ENCODE measurements at regions not wholly inside any gene's neighbourhood (a gene's known extent, or its start where the extent isn't known, plus 50 kb on each side); places are given as distances from the start of the nearest gene placed in this dataset.

DNA sequence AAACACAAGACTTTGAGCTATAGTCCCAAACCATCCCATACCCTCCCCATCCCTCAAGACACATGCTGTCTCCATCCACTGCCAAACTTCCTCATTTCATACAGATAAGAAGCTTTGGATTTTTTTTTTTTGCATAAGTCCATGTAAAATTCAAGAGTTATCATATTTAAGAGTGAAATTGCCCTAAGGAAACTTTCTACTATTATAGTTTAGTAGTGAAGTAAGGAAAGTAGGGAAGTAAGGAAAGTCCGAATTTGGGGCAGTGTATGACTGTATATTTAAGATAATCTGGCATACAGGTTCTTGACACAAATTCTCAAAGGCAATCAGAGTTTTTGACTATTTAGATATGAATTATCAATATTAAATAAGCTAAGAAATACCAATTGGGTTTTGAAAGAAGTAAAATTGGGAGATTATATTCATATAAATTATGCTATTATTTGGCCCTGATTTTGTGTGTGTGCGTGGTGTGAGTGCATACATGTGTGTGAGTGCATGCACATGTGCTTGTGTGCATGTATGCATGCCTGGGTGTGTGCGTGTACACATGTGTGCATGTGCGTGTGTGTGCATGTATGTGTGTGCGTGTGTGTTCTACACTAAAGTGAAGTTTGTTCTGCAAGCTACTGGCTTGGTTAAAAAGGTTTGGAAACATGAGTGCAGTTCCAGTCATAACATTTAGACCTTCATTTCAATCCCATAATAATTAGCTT, 83.6 kb upstream of the MBNL1 start:
- no peak for TF ChIP-seq ZNF565 (CRISPR knock-in tag; conservative IDR thresholded peaks at IDR 0.05; ENCODE audit: low read depth)
- ATAC-seq, result no peak

DNA sequence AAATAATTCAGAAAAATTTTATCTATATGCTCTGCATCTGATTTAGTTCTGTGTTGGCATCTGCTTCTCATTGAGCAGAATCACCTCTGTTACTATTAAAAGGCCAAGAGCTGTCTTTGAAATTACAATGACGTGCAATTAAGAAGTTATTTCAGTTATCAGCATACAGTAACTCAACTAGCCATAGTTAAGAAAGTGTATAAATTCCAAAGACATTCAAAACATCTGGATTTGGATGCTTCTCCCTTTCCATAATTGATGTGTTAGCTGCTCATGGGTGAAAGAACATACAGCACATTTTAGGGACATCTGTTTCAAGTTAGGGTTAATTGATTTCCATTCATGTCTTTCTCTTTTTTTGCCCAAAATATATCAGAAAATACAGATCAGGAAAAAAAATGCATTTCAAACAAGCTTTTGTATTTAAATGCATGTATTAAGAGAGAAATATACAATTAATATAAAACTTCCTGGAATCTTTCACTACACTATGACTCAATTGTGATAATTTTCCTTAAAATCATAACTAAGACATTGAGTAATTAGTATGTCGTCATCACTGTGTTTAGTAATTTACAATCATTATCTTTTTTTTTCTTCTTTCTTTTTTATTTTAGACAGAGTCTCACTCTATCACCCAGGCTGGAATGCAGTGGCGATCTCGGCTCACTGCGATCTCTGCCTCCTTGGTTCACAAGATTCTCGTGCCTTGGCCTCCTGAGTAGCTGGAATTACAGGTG, 82.7 kb upstream of the MBNL1 start:
- peak; percentile 38; the same call in 2 of the 3 replicates for ATAC-seq

DNA sequence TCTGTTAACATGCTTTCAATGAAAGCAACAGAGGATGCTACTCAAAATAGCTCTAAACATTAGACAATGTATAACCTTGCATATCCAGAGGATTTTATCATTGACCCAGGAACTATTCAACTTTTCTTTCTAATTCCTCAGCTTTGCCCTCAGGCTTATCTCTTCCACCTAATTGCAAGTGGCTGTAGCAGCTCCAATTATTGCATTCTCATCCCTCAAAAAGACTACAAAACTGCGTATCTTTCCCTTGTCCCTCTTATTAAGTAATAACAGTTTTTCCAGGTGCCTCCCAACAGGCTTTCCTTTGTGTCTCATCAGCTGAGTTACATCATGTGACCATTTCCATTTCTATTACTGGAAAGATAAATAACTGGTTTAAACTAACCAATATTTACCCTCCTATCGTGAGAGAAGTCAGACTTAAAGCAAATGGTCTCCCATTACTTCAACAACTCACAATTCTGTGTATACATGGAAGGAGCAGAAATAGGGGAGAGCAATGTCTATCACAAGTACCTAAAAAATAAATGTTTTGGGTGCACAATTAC, 78.0 kb upstream of the MBNL1 start:
- TF ChIP-seq, protein P1, sequence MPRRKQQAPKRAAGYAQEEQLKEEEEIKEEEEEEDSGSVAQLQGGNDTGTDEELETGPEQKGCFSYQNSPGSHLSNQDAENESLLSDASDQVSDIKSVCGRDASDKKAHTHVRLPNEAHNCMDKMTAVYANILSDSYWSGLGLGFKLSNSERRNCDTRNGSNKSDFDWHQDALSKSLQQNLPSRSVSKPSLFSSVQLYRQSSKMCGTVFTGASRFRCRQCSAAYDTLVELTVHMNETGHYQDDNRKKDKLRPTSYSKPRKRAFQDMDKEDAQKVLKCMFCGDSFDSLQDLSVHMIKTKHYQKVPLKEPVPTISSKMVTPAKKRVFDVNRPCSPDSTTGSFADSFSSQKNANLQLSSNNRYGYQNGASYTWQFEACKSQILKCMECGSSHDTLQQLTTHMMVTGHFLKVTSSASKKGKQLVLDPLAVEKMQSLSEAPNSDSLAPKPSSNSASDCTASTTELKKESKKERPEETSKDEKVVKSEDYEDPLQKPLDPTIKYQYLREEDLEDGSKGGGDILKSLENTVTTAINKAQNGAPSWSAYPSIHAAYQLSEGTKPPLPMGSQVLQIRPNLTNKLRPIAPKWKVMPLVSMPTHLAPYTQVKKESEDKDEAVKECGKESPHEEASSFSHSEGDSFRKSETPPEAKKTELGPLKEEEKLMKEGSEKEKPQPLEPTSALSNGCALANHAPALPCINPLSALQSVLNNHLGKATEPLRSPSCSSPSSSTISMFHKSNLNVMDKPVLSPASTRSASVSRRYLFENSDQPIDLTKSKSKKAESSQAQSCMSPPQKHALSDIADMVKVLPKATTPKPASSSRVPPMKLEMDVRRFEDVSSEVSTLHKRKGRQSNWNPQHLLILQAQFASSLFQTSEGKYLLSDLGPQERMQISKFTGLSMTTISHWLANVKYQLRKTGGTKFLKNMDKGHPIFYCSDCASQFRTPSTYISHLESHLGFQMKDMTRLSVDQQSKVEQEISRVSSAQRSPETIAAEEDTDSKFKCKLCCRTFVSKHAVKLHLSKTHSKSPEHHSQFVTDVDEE (CRISPR knock-in tag; IDR thresholded peaks at IDR 0.05), result no peak
- no peak for ATAC-seq

More for the DNA sequence above, 82.7 kb upstream of the MBNL1 start:
- TF ChIP-seq, protein P1 (CRISPR knock-in tag; IDR thresholded peaks at IDR 0.05), result 0 out of 2 replicates have a peak, but pooled peaks have one; percentile 16
- TF ChIP-seq TCF4 (CRISPR knock-in tag; IDR thresholded peaks at IDR 0.05; ENCODE audit: borderline replicate concordance), result peak; percentile 81
- TF ChIP-seq, protein P2, sequence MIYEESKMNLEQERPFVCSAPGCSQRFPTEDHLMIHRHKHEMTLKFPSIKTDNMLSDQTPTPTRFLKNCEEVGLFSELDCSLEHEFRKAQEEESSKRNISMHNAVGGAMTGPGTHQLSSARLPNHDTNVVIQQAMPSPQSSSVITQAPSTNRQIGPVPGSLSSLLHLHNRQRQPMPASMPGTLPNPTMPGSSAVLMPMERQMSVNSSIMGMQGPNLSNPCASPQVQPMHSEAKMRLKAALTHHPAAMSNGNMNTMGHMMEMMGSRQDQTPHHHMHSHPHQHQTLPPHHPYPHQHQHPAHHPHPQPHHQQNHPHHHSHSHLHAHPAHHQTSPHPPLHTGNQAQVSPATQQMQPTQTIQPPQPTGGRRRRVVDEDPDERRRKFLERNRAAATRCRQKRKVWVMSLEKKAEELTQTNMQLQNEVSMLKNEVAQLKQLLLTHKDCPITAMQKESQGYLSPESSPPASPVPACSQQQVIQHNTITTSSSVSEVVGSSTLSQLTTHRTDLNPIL (CRISPR knock-in tag; IDR thresholded peaks at IDR 0.05; ENCODE audit: low read depth), result no peak

DNA sequence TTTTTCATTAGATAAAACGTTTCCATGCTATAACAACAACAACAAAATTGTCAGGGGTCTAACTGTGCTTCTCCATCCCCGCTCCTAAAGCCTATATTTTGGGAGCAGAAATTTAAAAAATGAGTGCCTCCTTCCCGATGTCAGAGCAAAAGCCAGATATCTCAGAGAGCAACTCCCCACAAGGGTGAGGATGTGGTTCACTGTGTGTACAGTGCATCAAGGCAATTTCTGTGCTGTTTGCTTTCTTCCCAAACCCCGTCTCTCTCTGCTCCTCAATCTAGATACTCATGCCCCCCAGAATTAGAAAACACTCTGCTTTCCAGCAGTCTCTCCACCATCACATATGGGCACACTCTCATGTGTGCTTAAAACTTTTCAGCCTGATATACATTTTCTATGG, 76.7 kb upstream of the MBNL1 start:
- no peak for ATAC-seq
- TF ChIP-seq SNAI2 (CRISPR knock-in tag; IDR thresholded peaks at IDR 0.05) (no peak), OSR1 (CRISPR knock-in tag; IDR thresholded peaks at IDR 0.05) (no peak), TOX (CRISPR knock-in tag; IDR thresholded peaks at IDR 0.05; ENCODE audit: borderline replicate concordance) (no peak), RARB (CRISPR knock-in tag; IDR thresholded peaks at IDR 0.05) (no peak), ZFP30 (CRISPR knock-in tag; IDR thresholded peaks at IDR 0.05) (no peak), PPARA (CRISPR knock-in tag; IDR thresholded peaks at IDR 0.05; ENCODE audit: borderline replicate concordance) (no peak), ARNTL (CRISPR knock-in tag; IDR thresholded peaks at IDR 0.05; ENCODE audit: borderline replicate concordance, low read depth) (no peak), ZNF8 (CRISPR knock-in tag; IDR thresholded peaks at IDR 0.05) (no peak), ZC3H10 (CRISPR knock-in tag; IDR thresholded peaks at IDR 0.05) (no peak), CSDC2 (CRISPR knock-in tag; IDR thresholded peaks at IDR 0.05) (no peak), GLIS3 (CRISPR knock-in tag; IDR thresholded peaks at IDR 0.05) (no peak), ISL1 (CRISPR knock-in tag; IDR thresholded peaks at IDR 0.05) (no peak), ZNF70 (CRISPR knock-in tag; IDR thresholded peaks at IDR 0.05) (no peak), BACH2 (CRISPR knock-in tag; IDR thresholded peaks at IDR 0.05; ENCODE audit: borderline replicate concordance) (no peak), ZNF565 (CRISPR knock-in tag; conservative IDR thresholded peaks at IDR 0.05; ENCODE audit: low read depth) (no peak), ZFP3 (CRISPR knock-in tag; IDR thresholded peaks at IDR 0.05) (no peak)
- TF ChIP-seq, protein P1 (CRISPR knock-in tag; IDR thresholded peaks at IDR 0.05), result no peak
- TF ChIP-seq, protein P3, sequence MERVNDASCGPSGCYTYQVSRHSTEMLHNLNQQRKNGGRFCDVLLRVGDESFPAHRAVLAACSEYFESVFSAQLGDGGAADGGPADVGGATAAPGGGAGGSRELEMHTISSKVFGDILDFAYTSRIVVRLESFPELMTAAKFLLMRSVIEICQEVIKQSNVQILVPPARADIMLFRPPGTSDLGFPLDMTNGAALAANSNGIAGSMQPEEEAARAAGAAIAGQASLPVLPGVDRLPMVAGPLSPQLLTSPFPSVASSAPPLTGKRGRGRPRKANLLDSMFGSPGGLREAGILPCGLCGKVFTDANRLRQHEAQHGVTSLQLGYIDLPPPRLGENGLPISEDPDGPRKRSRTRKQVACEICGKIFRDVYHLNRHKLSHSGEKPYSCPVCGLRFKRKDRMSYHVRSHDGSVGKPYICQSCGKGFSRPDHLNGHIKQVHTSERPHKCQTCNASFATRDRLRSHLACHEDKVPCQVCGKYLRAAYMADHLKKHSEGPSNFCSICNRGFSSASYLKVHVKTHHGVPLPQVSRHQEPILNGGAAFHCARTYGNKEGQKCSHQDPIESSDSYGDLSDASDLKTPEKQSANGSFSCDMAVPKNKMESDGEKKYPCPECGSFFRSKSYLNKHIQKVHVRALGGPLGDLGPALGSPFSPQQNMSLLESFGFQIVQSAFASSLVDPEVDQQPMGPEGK (CRISPR knock-in tag; IDR thresholded peaks at IDR 0.05; ENCODE audit: borderline replicate concordance), result no peak
- TF ChIP-seq, protein P2 (CRISPR knock-in tag; IDR thresholded peaks at IDR 0.05; ENCODE audit: low read depth), result no peak
